Panc1 (cell line): ENCODE measurements at regions not wholly inside any gene's neighbourhood (a gene's known extent, or its start where the extent isn't known, plus 50 kb on each side); places are given as distances from the start of the nearest gene placed in this dataset.

Source experiments
- ATAC-seq: fragments of 200-7000 bp; cut with Tn5 transposase; 2 replicates; pipeline ENCODE4 v1.9.1; 2020; ENCODE audit warnings: mild to moderate bottlenecking, moderate library complexity
- BruUV-seq: library from RNA; stranded (reverse); fragments of 400-500 nt; replicated peaks from 2 replicates; lab custom pipeline; 2021; lab: Mats Ljungman, UMichigan
- CTCF ChIA-PET: fragments of 300-600 bp; sonication (Branson Sonifier 250); formaldehyde crosslinking; loops from one replicate; lab custom pipeline; 2022; ENCODE audit warnings: antibody characterized with exemption; lab: Charles Lee
- POLR2A ChIA-PET: fragments of 300-600 bp; sonication (Branson Sonifier 250); formaldehyde crosslinking; loops from one replicate; lab custom pipeline; 2022; ENCODE audit warnings: antibody characterized with exemption; lab: Charles Lee
- DNase-seq: peaks from one replicate; pipeline ENCODE4 v3.0.0-alpha.2; 2010; ENCODE audit warnings: low read depth, low spot score
- H3K27ac ChIP-seq: 2 replicates; pipeline ENCODE4 v1.5.1; 2011; ENCODE audit warnings: mild to moderate bottlenecking, low read length, inconsistent platforms
- H3K27me3 ChIP-seq: fragments of 200-500 bp; sonication (Bioruptor generic); 2 replicates; pipeline ENCODE4 v1.6.0; 2014; ENCODE audit warnings: low read length, inconsistent platforms; ENCODE audit not compliant: control insufficient read depth, insufficient read depth
- H3K36me3 ChIP-seq: fragments of 200-500 bp; sonication (Bioruptor generic); 2 replicates; pipeline ENCODE4 v1.5.1; 2014; ENCODE audit warnings: inconsistent platforms, mild to moderate bottlenecking, low read length, moderate library complexity; ENCODE audit not compliant: control insufficient read depth, insufficient read depth
- H3K4me1 ChIP-seq: 2 replicates; pipeline ENCODE4 v1.5.1; 2011; ENCODE audit warnings: inconsistent platforms, mild to moderate bottlenecking, low read length, moderate library complexity; ENCODE audit not compliant: control insufficient read depth, insufficient read depth
- H3K4me3 ChIP-seq, 2 experiments: 2 replicates each; pipeline ENCODE4 v1.5.1; 2011 to 2012; ENCODE audit warnings: low read depth in 2 of 2, low read length in 2 of 2, mild to moderate bottlenecking in 2 of 2, inconsistent platforms in 1 of 2, moderate library complexity in 1 of 2
- H3K9me3 ChIP-seq: fragments of 200-500 bp; sonication (Bioruptor generic); 2 replicates; pipeline ENCODE4 v1.5.1; 2014; ENCODE audit warnings: low read depth, mild to moderate bottlenecking, inconsistent platforms, low read length, moderate library complexity; ENCODE audit not compliant: control insufficient read depth, insufficient read depth
- POLR2AphosphoS5 ChIP-seq: IDR thresholded peaks from 2 replicates; pipeline ENCODE4 v1.6.1; 2012; ENCODE audit warnings: mild to moderate bottlenecking, low read depth, low read length, moderate library complexity
- SIN3A ChIP-seq: IDR thresholded peaks from 2 replicates; pipeline ENCODE4 v1.6.1; 2012; ENCODE audit warnings: low read depth, mild to moderate bottlenecking, low read length, moderate library complexity, borderline replicate concordance; ENCODE audit not compliant: insufficient read depth
- TCF7L2 ChIP-seq: IDR thresholded peaks from 2 replicates; pipeline ENCODE4 v1.6.1; 2011; ENCODE audit warnings: mild to moderate bottlenecking, low read depth, low read length, inconsistent platforms
- in situ Hi-C: cut with HindIII; loops from 2 replicates; pipeline ENCODE4 v1.10.0; 2016; ENCODE audit warnings: low sequenced_read_pairs, low pct_unique_long_range_greater_than_20kb
- intact Hi-C: fragments of 100-400 bp; cut with micrococcal nuclease; formaldehyde crosslinking; loops from one replicate; pipeline ENCODE4 v1.10.0; 2022; ENCODE audit not compliant: unreplicated experiment
- TF ChIP-seq, protein P1 (sequence below): fragments of 450-650 bp; IDR thresholded peaks from 2 replicates; pipeline ENCODE4 v1.5.1; 2017; ENCODE audit warnings: mild to moderate bottlenecking
- TF ChIP-seq, protein P2 (sequence below), 2 experiments: IDR thresholded peaks; 2 replicates each; pipeline ENCODE4 v1.6.1; 2011 to 2012; ENCODE audit warnings: low read depth in 2 of 2, control low read depth in 1 of 2, low read length in 1 of 2, mild to moderate bottlenecking in 1 of 2, moderate library complexity in 1 of 2; ENCODE audit not compliant: insufficient read depth in 1 of 2

DNA sequence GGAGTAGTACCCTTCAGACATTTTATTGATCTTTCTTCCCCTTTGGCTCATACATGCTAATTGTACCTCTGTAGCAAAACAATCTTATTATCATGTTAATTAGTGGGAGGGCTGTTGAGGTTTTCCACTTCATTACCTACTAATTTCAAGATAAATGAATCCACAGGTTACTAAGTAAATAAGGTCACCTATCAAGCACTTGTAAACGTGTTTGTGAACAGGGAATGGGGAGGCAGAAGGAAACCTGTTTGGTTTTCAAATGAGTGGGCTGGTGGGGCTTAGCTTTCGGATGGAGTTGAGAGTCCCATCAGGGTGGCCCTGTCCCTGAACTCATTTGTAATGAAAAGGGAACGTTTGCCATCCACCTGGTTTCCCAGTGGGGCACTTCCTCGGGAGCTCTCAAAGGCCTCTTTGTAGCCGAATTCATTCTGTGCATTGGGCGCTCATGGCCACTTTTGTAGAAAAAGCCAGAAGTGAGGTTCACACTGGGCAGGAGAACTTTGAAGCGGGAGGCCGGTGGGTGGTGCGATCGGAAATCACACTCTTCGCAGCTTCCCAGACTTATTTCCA lies 419.8 kb upstream of the NR2F2 start:
- Histone ChIP-seq H3K4me1 (no peaks in the 10 kb centered on the region), H3K4me3 (no peak overlapping the region), H3K9me3 (no peaks in the 10 kb centered on the region), H3K36me3 (no peaks in the 10 kb centered on the region), H3K27ac (no peak overlapping the region), H3K27me3 (no peaks in the 10 kb centered on the region)
- POLR2A ChIA-PET = no interaction called here
- intact Hi-C loops (no loop called here), in situ Hi-C loops (no loop called here)
- BruUV-seq = no TSS peak
- CTCF ChIA-PET = no interaction called here
- DNase-seq = no peak
- ATAC-seq = no peak
- TF ChIP-seq, protein P1, sequence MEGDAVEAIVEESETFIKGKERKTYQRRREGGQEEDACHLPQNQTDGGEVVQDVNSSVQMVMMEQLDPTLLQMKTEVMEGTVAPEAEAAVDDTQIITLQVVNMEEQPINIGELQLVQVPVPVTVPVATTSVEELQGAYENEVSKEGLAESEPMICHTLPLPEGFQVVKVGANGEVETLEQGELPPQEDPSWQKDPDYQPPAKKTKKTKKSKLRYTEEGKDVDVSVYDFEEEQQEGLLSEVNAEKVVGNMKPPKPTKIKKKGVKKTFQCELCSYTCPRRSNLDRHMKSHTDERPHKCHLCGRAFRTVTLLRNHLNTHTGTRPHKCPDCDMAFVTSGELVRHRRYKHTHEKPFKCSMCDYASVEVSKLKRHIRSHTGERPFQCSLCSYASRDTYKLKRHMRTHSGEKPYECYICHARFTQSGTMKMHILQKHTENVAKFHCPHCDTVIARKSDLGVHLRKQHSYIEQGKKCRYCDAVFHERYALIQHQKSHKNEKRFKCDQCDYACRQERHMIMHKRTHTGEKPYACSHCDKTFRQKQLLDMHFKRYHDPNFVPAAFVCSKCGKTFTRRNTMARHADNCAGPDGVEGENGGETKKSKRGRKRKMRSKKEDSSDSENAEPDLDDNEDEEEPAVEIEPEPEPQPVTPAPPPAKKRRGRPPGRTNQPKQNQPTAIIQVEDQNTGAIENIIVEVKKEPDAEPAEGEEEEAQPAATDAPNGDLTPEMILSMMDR = no peak
- TF ChIP-seq TCF7L2 (no peak), POLR2AphosphoS5 (no peak), SIN3A (no peak)
- TF ChIP-seq, protein P2, sequence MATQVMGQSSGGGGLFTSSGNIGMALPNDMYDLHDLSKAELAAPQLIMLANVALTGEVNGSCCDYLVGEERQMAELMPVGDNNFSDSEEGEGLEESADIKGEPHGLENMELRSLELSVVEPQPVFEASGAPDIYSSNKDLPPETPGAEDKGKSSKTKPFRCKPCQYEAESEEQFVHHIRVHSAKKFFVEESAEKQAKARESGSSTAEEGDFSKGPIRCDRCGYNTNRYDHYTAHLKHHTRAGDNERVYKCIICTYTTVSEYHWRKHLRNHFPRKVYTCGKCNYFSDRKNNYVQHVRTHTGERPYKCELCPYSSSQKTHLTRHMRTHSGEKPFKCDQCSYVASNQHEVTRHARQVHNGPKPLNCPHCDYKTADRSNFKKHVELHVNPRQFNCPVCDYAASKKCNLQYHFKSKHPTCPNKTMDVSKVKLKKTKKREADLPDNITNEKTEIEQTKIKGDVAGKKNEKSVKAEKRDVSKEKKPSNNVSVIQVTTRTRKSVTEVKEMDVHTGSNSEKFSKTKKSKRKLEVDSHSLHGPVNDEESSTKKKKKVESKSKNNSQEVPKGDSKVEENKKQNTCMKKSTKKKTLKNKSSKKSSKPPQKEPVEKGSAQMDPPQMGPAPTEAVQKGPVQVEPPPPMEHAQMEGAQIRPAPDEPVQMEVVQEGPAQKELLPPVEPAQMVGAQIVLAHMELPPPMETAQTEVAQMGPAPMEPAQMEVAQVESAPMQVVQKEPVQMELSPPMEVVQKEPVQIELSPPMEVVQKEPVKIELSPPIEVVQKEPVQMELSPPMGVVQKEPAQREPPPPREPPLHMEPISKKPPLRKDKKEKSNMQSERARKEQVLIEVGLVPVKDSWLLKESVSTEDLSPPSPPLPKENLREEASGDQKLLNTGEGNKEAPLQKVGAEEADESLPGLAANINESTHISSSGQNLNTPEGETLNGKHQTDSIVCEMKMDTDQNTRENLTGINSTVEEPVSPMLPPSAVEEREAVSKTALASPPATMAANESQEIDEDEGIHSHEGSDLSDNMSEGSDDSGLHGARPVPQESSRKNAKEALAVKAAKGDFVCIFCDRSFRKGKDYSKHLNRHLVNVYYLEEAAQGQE (IDR thresholded peaks at IDR 0.05; ENCODE audit: insufficient read depth in 1 of 2, low read depth in 2 of 2, low read length in 1 of 2) = no peak

DNA sequence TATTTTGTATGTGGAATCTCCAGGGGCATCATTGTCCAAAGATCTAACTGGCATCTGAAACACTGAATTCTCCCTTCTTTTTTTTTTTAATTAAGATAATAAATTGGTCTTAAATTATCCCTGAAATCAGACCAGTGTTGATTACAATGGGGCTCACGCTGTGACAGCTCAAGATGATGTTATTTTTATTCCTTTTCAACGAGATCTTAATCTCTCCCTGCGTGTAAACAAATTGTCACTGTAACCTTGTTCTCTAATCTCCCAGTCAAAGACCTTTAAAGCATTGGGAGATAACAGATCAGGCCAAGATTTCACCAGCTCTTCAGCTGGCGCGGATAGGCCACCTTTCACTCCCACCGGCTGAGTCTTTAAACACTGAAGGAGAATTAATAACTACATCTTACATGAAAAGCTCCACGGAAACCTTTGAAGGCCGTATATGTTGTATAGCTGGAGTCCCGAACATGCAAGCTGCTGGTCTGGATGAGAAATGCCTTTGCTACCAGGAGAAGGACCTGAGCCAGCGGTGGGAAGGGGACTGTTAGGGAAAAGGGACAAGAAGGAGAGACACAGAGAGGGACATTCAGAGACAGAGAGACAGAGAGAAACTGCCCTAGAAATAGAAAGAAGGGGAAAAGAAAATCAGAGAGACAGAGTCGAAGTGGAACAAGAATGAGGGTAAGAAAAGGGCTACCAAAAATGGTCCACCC lies 418.8 kb upstream of the NR2F2 start:
- H3K9me3 ChIP-seq = no peaks in the 10 kb centered on the region
- no peak for ATAC-seq
- ChIA-PET CTCF (no interaction called here), POLR2A (no interaction called here)
- no peaks in the 10 kb centered on the region for H3K4me1 ChIP-seq
- H3K4me3 ChIP-seq = no peak overlapping the region
- intact Hi-C loops = no loop called here
- in situ Hi-C loops = no loop called here
- H3K27ac ChIP-seq = no peak overlapping the region
- BruUV-seq = no TSS peak
- no peaks in the 10 kb centered on the region for H3K27me3 ChIP-seq
- DNase-seq = no peak
- H3K36me3 ChIP-seq = no peaks in the 10 kb centered on the region
- TF ChIP-seq, protein P2 (IDR thresholded peaks at IDR 0.05; ENCODE audit: insufficient read depth in 1 of 2, low read depth in 2 of 2, low read length in 1 of 2) = no peak
- TF ChIP-seq SIN3A (no peak), TCF7L2 (no peak), POLR2AphosphoS5 (no peak)
- TF ChIP-seq, protein P1 = no peak
